ENCODE measurements at regions not wholly inside any gene's neighbourhood (a gene's known extent, or its start where the extent isn't known, plus 50 kb on each side); places are given as distances from the start of the nearest gene placed in this dataset.

GRCh38 chr10:64219271-64220025 lies 698.2 kb downstream of the REEP3 start:
- ATAC-seq: no peak

DNA sequence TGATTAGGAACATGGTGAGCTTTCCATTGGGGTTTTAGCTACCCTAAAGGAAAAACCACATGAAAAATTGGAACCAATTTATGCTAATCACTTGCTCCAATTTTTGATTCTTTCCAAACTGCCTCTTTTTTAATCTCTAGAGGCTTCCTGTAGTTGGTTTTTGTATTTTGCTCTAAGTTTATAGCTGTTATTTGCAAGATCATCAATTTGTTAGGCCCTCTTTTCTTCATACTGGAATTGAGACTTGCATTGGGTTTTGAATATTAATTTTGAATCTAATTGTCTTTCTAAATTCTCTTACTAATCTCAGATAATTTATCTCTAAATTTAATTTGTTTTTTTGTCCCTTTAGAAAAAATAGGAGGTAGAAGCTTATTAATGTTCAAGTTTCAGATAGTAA lies 713.3 kb downstream of the REEP3 start:
- ATAC-seq: no peak

GRCh38 chr10:64257704-64258103 lies 736.5 kb downstream of the REEP3 start:
- no peak for ATAC-seq

- no peak for ATAC-seq
Observed at GRCh38 chr10:64261092-64261491, 739.9 kb downstream of the REEP3 start.

- ATAC-seq: no peak
Observed at GRCh38 chr10:64261676-64262075, 740.5 kb downstream of the REEP3 start.

GRCh38 chr10:64265961-64266360 lies 744.8 kb downstream of the REEP3 start:
- ATAC-seq: no peak

DNA sequence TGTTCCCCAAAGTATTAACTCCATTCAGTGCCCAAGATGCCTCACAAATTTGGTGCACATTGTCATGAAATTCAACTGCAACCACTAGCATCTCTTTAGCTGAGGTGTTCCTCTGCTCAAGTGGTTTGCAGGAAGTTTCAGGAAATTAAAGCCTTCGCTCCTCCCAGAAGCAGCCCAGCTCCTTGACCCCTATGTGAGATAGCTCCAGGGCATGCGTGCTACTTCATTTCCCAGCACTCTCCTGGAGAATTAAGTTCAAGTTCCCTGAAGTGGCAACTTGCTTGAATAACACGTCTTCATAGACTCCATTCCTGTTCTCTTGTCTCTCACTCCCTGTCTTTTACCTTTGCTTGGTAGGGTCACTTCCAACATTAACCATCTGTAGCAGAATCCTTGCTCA lies 750.3 kb downstream of the REEP3 start:
- no peak for ATAC-seq

GRCh38 chr10:64271983-64272382 lies 750.8 kb downstream of the REEP3 start:
- no peak for ATAC-seq

DNA sequence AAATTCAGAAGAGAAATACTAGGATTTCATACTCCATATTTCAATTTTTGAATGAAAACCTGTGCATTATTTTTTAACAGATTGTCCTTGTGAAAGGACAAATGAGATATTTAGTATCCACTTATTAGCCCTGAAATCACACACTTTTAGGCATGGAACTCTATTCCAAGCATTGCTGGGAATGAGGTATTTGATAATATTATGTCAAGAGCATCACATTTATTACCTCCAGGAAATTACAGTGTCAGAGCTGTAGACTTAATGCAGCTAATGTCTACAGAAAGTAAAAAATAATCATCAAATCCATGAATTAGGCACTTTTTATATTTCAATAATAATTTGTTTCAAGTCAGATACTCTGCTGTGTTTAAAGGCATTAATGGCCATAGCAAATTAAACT lies 753.8 kb downstream of the REEP3 start:
- ATAC-seq: no peak

- no peak for ATAC-seq
Observed at GRCh38 chr10:64275774-64276173, 754.6 kb downstream of the REEP3 start.

DNA sequence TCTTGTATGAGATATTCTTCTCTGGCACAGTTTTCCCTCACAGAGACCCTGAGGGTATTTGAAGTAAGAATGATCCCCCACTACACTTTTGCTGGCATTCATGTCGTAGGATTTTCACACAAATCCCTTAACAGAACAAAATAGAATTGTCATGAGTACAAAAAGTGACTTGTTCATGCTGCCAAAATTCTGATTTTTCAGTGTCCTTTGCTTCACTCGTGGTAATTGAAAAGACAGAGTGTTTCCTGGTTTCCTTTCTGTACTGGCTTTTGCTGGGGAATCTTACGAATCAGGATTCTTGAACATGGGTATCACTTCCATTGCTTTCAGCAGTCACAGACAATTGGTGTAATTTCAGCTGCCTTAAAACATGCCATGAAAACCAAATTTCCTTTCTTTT lies 756.3 kb downstream of the REEP3 start:
- no peak for ATAC-seq

DNA sequence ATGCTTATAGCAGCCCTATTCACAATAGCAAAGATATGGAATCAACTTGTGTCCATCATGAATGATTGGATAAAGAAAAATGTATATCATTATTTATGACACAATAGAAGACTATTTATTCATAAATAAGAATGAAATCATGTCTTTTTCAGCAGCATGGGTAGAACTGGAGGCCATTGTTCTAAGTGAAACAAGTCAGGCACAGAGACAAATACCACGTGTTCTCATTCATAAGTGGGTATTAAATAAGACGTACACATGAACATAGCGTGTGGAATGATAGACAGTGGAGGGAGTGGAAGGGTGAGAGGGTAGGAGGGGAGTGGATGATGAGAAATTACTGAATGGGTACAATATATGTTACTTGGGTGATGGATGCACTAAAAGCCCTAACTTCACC lies 762.4 kb downstream of the REEP3 start:
- ATAC-seq: no peak

DNA sequence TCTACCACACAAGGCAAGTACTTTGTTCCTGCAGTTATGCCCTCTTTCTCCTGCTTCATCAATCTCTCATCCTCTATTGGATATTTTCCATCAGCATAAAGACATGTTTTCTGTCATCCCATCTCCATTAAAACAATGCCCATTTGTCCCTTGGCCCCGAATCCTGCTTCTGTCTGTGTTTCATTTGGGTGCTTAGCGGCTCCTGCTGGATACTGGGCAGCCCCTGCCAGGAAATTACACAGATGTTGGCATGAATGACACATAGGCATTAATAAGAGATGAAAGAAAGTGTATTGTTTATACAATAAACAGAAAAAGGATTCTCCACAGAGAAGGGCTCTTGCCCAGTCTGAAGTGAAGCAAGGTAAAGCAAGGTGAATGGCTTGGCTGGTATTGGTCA lies 765.3 kb downstream of the REEP3 start:
- ATAC-seq: no peak

- no peak for ATAC-seq
Observed at GRCh38 chr10:64288404-64288803, 767.2 kb downstream of the REEP3 start.

- no peak for ATAC-seq
Observed at GRCh38 chr10:64303566-64303965, 782.4 kb downstream of the REEP3 start.

DNA sequence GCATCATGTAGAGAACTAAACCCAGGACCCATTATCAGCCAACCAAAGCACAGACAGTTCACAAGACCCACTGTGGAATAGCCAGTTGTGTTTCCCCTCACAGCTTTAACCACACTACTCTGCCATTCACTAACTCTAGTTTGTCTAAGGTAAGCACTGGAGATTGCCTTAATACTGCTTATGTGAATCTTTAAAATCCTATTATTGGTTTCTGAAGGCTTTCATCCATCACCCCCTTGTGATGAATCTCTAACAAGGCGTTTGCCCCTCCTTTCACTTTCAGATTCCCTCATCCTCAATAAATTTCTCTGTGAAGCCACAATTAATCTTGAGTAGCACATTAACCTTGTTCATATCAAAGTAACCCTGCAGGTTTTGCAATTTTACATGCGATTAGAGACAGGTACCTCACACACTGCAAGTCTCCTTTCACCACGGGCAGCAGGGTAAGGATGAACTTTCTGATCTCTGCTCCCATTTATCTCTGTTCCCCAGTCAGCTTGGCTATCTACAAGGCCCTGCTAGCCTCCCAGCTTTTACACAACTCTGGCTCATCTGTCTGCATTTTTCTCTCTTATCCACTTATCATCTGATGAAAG lies 785.6 kb downstream of the REEP3 start:
- ATAC-seq: no peak

DNA sequence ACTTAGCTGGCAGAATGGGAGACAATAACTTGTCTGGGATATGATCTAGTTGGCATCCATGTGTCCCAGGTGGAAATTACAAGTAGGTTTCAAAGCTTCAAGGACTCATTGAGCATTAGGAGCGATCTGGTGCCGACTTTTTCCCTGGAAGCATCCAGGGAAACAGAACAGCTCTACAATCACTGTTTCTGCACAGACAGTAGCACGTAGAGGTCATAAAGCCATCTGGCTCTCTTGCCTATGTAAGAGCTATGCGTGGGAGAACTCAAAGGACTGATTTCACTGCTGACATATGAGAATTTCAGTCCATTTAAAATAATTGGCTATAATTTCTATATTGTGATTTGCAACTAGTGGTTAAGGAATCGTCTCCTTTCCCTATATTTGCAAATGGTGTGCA lies 791.7 kb downstream of the REEP3 start:
- no peak for ATAC-seq

DNA sequence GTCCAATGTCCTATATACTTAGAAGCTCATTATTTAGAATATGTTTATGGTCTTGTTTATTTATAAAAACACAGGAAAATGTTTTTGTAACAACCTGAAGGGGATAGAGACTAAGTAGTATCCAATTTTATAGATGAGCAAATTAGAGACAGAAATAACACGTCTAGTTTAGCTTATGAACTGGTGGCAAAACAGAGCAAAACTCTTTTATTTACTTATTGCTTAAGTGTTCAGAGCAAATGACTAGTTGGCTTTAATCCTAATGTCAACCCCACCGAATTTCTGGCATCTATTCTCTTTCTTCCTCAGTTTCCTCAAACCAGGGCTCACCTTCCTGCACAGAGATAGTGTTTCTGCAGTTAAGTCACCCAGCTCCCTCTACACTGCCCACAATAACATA lies 792.8 kb downstream of the REEP3 start:
- no peak for ATAC-seq

DNA sequence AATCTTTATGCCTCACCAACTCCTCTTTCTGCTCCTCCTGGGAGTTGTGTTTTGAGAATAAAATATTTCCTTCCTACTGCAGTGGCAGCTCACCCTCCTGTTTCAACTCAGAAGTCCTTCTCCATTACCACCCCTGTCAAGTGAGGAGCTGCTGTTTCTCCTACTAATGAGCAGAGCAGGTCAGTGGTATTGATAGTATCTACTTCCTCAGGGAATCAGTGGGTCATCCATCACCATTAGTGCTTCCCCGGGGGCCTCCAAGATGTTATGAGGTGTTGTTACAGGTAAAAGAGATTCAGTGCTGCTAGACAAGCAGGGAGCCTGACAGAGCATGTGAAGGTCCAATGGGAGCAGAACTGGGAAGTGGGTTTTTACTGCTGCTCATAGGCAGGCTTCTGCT lies 795.2 kb downstream of the REEP3 start:
- no peak for ATAC-seq

GRCh38 chr10:64316833-64317232 lies 795.6 kb downstream of the REEP3 start:
- no peak for ATAC-seq

DNA sequence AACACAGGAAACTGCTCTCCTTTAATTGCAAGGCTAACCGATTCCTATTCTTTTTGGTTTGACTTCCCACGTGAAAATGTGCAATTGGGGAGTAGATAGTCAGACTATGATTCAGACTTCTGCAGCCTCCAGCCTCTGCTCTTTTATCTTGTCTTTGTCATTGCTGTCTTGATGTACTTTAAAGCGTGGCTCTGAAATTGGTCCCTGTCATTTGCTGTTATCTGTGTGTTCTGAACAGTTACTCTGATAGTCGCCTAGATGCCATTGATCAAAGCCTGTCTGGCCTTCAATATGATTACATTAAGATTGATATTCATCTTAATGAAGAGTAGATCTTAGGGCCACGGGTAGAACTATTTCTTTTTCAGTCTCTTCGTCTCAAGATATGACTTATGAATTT lies 799.2 kb downstream of the REEP3 start:
- no peak for ATAC-seq

GRCh38 chr10:64329510-64329909 lies 808.3 kb downstream of the REEP3 start:
- no peak for ATAC-seq

GRCh38 chr10:64332551-64332950 lies 811.4 kb downstream of the REEP3 start:
- no peak for ATAC-seq

DNA sequence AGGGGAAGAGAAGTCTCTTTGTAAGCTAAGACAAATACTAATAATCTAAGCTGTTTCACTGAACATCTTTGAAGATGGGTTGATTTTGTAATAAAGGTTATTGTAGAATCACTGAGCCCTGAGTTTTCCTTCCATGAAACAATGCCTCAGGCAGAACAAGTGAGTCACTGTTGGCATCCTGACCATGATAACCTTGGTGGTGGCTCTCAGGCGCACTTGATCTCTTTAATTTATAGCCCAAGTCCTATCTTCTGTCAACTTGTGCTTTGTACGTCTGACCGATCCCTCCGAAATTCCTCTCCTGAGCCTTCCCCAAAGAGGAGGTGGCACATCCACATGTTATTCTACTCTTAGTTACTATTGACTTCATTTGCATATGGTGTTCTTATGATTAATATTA lies 812.9 kb downstream of the REEP3 start:
- no peak for ATAC-seq

- ATAC-seq: no peak
Observed at GRCh38 chr10:64344211-64344610, 823.0 kb downstream of the REEP3 start.
